ENCODE measurements at regions not wholly inside any gene's neighbourhood (a gene's known extent, or its start where the extent isn't known, plus 50 kb on each side); places are given as distances from the start of the nearest gene placed in this dataset.
A peak's percentile ranks its signal among the peaks of the same experiment; 100 is the strongest.

DNA sequence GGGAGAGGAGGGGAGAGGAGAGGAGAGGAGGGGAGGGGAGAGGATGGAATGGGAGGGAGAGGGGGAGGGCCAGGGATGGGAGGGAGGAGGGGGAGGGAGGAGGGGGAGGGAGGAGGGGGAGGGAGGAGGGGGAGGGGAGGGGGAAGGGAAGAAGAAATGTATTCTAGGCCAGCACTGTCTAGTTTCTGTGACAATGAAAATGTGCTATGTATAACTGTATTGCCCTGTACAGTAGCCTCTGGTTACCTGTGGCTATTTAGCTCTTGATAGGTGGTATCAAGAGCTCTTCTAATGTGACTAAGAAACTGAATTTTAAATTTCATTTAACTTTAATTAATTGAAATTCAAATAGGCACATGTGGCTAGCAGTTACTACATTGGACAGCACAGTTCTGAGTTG, 143.1 kb downstream of the BTC start:
- no peak for ATAC-seq

DNA sequence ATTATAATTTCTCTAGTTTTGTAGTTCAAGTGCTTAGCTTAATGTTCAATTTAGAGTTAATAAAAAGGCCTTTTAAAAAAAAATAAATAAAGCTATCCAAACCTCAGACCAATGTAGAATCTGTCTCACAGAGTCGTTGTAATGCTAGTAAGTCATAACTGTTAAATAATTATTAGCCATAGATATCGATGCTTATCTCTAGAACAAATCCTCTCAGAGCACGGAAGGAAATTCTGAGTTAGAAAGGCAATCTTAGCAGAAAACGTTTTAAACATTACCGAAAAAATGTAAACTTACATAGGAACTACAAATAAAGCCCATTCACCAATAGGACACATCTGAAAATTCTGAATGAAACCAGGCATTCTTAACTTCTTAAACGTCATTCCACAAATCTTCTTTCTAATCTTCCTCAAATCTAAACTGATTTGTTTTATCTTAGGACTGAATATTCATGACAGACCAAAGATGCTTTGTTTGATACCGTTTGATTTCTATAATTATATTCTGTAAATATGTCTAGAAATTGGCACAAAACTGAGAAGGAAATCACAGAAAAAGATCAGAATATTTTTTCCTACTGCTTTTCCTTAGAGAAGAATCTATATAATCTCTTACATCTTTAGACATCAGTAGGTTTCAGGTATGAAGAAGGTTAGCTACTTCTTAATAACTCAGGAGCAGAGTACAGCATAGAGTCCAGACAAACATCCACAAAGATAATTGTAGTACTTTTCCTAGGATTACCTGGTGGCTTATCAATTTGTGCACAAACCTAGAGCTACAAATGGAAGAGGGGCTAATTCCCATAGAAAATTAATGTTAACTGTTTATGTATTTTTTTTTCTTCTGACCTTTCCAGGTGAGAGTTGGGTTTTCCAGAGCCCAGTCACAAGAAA, 140.7 kb downstream of the BTC start:
- ATAC-seq: no peak

DNA sequence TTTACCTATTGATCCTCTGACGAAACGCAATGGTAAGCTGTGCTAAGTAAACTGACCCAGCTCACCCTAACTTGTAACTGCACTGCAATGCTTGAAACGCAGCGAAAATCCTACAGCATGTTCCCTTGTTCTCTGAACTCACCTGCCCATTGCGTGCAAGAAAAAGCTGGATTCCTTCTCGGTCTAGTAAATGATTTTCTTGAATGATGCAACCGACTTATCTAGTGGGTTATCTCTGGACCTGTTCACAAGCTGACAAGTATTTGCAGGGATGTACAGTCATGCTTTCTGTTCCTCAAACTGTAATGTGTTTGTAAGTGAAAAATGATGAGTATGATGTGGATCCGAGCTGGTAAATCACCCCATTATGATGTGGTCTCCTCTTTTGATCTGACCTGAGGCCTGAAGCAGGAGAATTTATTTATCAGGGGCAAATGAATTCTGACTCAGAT, 140.1 kb downstream of the BTC start:
- no peak for ATAC-seq

DNA sequence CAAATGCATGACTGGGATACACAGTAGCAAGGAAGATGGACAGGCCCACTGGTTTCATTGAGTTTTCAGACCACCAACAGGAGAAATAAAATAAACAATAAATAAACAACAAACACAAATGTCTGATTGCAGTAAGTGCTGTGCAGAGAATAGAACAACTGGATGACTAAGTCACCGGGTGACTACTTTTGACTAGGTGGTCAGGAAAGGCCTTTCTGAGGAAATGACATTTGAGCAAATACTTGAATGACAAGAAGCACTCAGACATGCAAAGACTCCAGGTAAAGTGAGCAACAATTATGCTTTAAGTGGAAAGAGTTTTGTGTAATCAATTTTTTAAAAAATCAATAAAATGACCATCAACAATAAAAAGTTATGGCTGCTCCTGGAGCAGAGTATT, 137.7 kb downstream of the BTC start:
- no peak for ATAC-seq

DNA sequence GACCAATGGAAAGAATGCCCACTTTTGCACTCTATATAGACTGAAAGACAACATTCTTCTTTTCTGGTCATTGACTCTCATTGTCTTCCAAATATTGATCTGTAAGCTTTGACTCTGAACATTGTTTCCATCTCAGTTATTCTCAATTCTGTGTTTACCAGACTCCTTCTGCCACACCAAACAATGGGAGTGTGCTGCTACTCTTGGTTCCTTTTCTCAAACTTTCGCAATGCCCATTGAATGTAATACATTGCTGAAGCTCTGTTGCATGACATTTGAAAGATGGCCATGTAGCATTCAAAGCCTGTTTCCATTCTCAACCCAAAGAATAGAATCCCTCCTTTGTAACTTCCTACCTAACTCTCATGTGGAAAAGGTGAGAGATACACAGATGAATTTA, 136.2 kb downstream of the BTC start:
- no peak for ATAC-seq

DNA sequence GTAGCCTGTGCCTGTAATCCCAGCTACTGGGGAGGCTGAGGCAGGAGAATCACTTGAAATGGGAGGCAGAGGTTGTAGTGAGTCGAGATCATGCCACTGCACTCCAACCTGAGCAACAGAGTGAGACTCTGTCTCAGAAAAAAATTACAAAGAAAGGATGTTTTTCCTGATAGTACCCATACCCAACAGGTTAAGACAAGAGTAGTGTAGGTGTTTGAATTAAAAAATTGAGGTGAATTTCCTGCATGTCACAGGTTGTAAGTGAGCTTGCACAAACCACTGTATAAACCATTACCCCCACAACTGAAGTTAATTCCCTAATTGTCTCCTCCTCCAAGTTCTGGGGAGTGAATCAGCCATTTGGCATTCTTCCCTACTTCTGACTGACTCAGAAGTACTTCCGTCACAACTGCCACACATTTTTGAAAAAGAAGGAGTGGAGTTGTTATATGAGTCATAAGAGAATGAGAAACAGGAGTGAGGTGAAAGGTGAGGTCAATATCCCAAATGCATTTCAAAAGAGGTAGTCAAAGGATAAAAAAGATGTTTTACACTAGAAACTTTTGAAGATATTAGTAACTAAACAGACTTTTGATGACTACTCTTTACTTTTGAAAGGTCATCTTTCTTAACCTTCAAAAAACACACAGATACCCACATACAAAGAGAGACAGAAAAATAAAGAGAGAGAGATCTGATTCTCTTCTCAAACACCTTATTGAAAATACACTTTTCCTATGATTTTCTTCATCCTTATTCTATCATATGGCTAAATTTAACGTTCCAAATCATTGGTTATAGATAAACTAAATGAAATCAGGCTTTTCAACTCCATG, 134.5 kb downstream of the BTC start:
- ATAC-seq: no peak

DNA sequence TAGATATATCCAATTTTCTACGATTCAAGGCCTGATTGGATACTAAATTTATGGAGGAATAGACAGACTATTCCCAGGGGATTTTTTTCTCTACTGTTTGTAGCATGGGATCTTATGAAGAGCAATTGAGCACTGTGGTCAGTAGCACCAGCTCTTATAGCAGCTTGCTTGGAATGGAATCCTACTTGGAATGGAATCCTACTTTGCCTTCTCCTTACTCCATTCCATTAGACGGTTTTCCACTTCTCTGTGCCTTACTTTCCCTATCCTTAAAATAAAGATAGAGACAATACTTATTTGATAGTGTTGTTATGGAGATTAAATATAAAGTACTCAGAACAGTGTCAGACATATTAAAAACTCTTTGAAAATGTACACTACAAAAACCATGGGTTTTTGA, 133.5 kb downstream of the BTC start:
- no peak for ATAC-seq

DNA sequence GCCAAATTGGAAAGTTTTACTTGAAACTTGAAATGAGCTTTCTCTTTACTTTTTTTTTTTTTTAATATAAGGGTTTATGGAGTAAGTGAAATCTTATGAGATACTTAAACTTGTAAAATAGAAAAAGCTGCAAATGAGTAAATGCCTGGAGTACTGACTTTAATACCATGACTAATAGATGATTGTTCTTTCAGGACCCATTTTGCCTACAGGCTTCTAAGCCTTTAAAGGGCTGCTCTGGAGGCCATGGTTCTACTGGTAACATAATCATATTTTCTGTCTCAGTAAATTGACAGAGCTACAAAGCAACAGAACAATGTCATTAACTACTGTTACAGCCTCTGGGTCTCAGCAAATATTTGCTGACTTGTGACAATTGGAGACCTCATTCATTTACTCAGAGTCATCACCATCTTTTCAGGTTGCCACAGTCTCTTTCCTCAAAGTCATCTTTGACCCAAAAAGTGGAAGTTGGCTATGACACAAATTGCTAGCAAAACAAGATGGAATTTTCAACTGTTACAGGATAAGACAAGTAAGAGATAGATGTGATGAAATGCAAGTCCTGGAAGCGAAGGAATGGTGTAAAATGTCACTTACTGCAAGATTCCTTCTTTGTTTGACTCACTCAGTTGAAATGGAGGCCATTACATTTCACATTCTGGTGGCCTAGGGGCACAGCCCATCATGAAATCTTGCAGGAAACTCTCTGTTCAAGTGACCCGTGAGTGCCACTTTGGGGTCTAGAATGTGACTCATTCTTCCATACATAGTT, 132.7 kb downstream of the BTC start:
- ATAC-seq: no peak

DNA sequence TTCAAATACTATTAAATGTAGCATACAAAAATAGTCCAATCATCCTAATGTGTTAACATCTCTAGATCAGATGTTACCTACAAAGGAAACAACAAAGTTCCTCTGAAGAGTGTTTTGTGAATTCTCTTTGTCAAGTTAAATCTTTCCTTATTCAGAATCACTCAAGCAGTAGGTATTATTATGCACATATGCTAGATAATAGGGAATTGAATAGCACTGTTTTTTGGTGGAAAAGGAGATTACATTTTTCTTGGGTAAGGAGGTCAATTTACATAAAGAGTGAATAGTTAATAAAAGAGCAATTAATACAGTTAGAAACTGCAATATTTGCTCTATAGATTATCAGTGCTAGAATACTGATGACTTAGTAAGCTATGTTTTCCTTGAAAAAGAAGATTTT, 130.7 kb downstream of the BTC start:
- ATAC-seq: no peak

DNA sequence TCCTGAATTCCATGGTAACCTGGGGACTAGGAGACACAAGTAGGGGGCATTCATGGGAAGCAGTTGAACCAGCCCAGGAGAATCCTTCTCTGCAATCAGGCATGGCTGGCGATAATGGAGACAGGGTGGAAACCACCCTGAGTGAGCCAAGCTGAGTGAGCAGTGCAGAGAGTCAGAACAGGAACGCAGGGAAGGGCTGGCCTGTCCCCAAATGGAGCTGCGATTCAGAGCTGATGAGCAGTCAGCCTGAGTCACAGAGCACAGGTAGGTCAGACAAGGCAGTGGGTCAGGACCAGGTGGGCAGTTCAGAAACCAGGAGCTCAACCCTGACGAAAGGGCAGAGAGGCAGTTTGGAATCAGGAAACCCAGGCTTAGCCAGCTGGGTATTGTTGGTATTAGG, 129.0 kb downstream of the BTC start:
- no peak for ATAC-seq

DNA sequence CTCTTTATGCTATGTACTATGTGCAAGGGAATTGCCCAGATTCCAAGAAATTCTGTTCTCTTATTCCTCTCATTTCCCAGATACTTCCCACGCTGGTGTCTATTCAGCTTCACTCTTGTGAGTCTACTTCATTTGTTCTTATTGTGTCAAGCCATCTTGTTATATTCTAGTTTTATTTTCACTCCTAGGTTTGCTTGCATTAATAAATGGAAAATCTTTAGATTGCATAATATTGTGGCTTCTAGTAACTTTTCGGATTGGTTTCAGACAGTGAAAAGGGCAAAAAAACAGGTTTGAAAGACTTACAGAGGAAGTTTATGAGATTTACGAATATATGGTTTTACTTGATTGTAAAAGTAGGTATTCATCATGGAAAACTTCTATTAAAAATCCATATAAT, 128.4 kb downstream of the BTC start:
- no peak for ATAC-seq

DNA sequence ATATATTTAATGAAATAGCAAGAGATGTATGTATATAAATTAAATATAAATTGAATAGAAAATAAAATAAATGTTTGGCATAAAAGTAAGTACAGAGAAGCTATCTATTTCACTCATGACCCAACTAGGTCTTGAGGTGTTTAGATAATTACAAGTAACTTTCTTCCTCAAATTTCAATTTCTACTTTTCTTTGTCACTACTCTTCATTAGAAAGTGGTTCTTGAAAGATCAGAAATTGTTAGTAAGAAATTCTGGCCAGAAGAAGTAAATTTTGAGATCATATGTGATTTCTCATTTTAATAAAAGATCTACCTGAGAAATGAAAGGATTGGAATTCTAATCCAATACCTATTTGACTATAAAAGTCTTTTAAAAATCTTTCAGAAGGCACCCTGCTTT, 126.9 kb downstream of the BTC start:
- ATAC-seq: no peak

DNA sequence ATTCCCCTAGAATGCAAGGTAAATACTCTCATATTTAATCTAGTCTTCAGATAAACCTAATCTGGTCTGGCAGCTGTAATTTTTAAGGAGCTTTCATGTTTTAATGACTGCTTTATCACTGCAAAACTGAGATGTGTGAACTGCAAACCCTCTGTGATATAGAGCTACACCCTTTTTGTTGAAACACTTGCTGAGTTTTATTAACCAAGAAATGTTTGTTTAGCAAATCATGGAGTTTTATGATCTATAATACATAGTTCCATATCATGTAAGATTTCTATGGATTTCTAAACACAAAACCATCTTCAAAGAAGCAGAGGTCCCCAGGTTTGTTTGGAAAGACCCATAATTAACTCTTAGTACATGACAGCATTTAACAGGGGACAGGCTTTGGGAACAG, 126.4 kb downstream of the BTC start:
- no peak for ATAC-seq

DNA sequence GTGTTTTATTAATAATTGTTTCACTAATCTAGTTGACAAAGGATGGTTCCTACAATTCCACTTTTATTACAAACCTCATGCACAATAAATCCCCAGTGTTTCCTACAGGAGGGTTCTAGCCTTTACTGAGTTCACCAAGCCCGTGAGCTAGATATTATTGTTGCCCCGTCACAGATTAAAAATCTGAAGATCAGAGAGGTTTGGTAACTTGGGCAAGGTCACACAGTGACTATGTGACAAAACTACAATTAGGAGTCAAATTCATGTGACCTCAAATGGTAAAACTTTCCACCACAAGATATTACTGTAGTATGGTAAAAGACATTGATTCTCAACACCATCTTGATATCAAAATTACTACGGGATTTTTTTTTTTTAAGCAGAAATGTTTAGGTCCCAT, 124.6 kb downstream of the BTC start:
- ATAC-seq: no peak

DNA sequence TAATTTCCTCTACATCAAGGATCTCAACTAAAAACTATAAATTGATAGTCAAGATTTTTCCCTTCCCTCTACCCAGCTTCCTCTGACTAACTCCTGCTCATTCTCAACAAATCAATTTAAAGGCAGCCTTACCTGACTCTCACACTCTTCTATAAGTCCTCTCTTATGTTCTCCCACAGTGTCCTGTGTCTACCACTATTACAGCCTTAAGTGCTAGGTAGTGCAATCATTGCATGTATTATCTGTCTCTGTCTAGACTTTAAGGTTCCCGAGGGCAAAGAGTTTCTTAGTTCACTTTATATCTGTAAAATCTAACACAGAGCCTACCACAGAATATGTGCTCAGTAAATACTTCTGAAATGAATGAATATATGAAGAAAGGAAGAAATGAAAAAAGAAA, 123.7 kb downstream of the BTC start:
- ATAC-seq: no peak

DNA sequence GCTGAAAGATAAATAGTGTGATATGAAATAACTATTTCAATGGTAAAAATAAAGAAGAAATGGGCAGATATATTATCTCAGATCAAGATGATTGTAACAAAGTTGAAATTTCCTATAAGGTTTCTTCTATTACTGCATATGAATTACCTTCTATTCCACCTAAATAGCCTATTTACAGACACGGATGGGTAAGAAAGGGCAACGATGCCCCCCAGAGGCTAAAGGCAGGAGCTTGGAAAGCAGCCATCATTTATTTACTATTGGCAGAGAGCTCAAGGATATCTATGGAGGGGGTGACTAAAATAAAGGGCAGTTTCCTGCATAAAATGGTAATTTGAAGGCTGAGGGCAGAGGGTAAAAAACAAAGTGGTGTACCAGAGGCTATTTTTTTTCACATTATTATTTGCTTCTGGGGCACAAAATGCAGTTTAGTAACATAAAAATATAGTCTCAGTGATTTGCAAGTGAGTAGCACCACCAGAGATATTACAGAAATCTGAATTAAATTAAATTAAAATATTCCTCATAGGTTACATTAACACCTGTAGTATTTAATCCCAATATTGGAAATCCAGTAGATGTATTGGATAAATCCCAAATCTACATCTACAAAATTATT, 123.1 kb downstream of the BTC start:
- peak in 1 of 2 donors; percentile 28 for ATAC-seq

DNA sequence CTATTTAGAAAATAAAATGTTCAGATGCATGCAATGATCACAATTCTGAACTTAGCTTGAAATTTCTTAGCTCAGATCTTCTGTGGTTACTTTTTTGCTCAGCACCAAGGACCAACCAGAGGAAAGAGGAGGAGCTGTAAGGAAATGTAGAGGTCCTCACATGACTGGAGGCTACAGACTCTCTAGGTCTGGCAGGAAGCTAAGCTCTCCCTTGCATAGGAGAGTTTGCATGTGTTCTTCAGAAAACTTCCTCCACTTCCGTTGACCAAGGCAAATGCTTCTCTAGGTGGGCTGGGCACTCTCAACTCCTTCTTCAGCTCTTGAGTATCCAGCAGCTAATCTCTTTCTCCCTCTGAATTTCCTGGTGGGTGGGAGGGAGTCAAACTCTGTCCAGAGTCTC, 119.6 kb downstream of the BTC start:
- ATAC-seq: no peak

DNA sequence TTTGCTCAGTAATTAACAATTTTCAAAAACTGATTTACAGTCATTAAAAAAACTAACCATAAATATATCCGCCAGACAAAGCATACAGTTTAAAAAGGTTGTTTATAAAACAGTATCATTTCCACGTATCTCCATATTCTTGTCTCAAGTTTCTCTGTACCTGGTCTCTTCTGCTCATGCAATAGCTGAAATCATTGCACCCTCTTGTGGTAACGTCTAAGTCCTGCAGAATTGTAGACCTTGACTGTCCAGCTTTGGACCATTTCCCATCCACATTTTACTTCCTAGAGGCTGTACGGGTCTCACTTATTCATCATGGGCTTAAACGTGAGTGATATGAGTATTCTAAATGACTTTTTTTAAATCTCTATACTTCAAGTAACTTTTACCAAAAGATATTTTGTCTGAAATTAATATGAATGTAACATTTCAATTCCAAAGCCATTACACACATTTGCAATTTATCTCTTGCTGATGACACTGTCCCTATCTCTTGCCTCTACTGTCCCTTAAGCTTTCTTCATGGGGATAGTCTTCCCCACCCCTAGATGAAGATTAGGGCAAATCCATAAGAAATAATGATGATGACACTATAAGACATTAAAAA, 118.5 kb downstream of the BTC start:
- no peak for ATAC-seq

DNA sequence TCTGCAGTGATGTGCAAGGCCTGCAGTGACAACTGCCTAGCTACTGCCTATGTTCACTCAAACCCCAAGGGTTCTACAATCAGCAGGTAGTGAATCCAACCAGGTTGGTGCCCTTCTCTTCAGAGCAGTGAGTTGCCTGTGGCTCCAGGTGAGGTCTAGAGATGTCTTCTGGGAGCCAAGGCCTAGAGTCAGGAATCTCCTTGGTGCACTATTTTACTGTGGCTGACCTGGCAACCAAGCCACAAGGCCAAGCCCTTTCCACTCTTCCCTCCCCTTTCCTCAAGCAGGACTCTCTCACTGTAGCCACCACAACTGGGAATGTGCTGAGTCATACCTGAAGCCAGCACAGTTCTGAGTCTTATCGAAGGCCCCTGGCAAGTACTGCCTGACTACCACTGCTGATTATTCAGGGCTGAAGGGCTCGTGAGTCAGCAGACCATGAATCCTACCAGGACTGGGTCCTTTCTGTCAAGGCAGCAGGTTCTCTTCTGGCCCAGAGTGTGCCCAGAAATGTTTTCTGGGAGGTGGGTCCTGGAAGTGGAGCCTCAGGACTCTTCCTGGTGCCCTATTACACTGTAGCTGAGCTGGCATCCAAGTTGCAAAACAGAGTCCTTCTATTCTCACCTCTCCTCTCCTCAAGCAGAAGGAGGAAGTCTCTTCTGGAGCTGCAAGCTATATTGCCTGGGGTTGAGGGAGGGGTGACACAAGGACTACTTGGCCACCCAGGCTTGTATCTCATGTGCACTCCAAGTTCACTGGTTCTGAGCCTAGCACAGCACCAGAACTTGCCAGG, 111.6 kb downstream of the BTC start:
- ATAC-seq: no peak

DNA sequence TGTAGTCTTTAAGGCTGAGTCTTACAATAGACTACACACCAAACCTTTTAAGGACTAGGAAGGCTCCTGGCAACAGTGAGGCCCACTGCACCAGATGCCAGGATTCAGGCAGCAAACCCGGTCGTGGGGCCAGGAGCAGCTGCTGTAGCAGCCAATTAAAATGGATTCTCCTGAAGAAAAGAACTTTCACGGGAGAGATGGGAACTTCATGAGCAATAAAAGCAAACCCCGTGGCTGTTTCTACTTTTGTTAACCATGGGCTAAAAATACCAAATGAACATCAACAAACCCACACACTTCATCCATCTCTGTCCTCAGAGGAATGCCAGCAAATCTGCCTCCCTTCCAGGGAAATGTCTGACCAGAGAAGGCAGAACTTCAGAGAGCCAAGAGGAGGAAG, 101.4 kb downstream of the BTC start:
- no peak for ATAC-seq
